Cardiac muscle cell (in vitro differentiated cells and primary cell): ENCODE measurements at regions not wholly inside any gene's neighbourhood (a gene's known extent, or its start where the extent isn't known, plus 50 kb on each side); places are given as distances from the start of the nearest gene placed in this dataset.
"Not testable (repeated sequence)": the region's sequence is repeated elsewhere in the genome, so short reads cannot be mapped to it uniquely, and the experiment has no call there.

Experiments used
- DNase-seq, 2 donors: peaks; one replicate each; pipeline versions ENCODE4 v3.0.0 to v3.0.0-alpha.2; 2010 to 2017; ENCODE audit warnings: low read depth in 1 of 2, low spot score in 1 of 2
- H3K27ac ChIP-seq: fragments of 200-600 bp; sonication (generic); 2 replicates; pipeline ENCODE4 v1.5.1; 2016
- H3K27me3 ChIP-seq: fragments of 200-600 bp; sonication (generic); 2 replicates; pipeline ENCODE4 v1.6.0; 2016; ENCODE audit warnings: control low read depth
- H3K36me3 ChIP-seq: fragments of 200-600 bp; sonication (generic); 2 replicates; pipeline ENCODE4 v1.5.1; 2016; ENCODE audit warnings: control low read depth
- H3K4me1 ChIP-seq: fragments of 200-600 bp; sonication (generic); 2 replicates; pipeline ENCODE4 v1.8.1; 2017; ENCODE audit warnings: low read depth, mild to moderate bottlenecking, mixed run types
- H3K4me3 ChIP-seq: fragments of 200-600 bp; sonication (generic); 2 replicates; pipeline ENCODE4 v1.5.1; 2016; ENCODE audit warnings: mild to moderate bottlenecking
- H3K9me3 ChIP-seq: fragments of 200-600 bp; sonication (generic); 2 replicates; pipeline ENCODE4 v1.5.1; 2017; ENCODE audit warnings: low read depth, mild to moderate bottlenecking, control low read depth
- TF ChIP-seq, protein P1 (sequence below): IDR thresholded peaks from 2 replicates; pipeline ENCODE4 v1.5.1; 2012; ENCODE audit warnings: low read depth, mild to moderate bottlenecking, low read length

DNA sequence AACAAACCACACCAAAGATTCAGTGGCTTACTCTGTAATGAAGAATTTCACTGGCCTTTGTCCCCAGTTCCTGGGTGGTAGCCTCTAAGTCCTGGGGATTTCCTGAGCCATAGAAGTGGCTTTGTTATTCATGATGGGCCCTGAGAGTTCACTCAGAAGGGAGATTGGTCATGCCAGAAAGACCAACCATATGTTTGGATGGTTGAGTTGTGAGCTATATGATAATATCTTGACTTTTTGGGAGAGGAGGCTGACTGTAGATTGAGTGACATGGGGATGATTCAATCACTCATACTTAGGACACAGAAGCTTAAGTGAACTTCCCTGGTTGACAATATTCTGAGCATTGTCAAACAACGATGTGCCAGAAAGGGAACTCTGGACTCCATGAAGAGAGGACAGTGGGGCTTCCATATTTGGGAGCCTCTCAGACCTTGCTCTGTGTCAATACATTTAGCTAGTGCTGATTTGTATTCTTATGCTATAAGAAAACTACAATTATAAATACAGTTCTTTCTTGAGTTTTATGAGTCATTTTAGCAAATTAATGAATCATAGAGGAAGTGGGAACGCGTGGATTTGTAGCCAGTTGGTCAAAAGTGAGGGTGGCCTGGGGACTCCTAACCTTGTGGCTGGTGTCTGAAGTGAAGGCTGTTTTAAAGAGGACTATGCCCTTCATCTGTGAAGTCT lies 392.0 kb downstream of the GBA3 start:
- no peak overlapping the region for H3K4me3 ChIP-seq
- DNase-seq, result no peak
- no peaks in the 10 kb centered on the region for H3K27me3 ChIP-seq
- H3K27ac ChIP-seq, result no peak overlapping the region
- H3K9me3 ChIP-seq, result no peaks in the 10 kb centered on the region
- TF ChIP-seq, protein P1, sequence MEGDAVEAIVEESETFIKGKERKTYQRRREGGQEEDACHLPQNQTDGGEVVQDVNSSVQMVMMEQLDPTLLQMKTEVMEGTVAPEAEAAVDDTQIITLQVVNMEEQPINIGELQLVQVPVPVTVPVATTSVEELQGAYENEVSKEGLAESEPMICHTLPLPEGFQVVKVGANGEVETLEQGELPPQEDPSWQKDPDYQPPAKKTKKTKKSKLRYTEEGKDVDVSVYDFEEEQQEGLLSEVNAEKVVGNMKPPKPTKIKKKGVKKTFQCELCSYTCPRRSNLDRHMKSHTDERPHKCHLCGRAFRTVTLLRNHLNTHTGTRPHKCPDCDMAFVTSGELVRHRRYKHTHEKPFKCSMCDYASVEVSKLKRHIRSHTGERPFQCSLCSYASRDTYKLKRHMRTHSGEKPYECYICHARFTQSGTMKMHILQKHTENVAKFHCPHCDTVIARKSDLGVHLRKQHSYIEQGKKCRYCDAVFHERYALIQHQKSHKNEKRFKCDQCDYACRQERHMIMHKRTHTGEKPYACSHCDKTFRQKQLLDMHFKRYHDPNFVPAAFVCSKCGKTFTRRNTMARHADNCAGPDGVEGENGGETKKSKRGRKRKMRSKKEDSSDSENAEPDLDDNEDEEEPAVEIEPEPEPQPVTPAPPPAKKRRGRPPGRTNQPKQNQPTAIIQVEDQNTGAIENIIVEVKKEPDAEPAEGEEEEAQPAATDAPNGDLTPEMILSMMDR, result no peak
- H3K4me1 ChIP-seq, result no peaks in the 10 kb centered on the region
- no peaks in the 10 kb centered on the region for H3K36me3 ChIP-seq

DNA sequence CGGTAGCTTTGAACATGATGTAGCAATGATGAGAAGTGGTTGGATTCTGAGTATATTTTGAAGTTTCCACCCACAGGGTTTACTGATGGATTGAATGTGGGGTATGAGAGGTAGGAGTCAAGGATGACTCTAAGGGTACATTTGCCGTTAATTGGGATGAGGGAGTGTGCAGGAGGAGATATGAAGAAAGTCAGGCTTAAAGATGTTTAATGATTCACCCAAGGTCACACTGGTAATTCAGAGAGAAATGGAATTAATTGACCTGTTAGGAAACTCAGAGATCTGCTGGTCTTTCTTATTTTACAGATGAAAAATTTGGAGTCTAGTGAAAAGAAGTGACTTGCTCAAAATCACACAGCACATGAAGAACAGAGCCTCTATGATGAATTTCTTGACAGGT lies 390.7 kb downstream of the GBA3 start:
- DNase-seq, result no peak
- Histone ChIP-seq H3K36me3 (no peaks in the 10 kb centered on the region), H3K27ac (no peak overlapping the region), H3K9me3 (no peaks in the 10 kb centered on the region), H3K4me1 (no peaks in the 10 kb centered on the region), H3K27me3 (no peaks in the 10 kb centered on the region), H3K4me3 (no peak overlapping the region)
- TF ChIP-seq, protein P1, result no peak

DNA sequence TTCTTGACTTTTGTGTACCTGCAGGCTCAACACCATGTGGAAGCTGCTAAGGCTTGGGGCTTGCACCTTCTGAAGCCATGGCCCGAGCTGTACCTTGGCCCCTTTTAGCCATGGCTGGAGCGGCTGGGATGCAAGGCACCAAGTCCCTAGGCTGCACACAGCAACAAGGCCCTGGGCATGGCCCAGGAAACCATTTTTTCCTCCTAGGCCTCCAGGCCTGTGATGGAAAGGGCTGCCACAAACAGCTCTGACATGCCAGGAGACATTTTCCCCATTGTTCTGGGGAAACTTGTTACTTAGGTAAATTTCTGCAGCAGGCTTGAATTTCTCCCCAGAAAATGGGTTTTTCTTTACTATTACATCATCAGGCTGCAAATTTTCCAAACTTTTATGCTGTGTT lies 387.4 kb downstream of the GBA3 start:
- H3K36me3 ChIP-seq, H3K4me3 ChIP-seq, H3K27ac ChIP-seq, H3K9me3 ChIP-seq, H3K4me1 ChIP-seq, H3K27me3 ChIP-seq, DNase-seq: not testable (repeated sequence)

DNA sequence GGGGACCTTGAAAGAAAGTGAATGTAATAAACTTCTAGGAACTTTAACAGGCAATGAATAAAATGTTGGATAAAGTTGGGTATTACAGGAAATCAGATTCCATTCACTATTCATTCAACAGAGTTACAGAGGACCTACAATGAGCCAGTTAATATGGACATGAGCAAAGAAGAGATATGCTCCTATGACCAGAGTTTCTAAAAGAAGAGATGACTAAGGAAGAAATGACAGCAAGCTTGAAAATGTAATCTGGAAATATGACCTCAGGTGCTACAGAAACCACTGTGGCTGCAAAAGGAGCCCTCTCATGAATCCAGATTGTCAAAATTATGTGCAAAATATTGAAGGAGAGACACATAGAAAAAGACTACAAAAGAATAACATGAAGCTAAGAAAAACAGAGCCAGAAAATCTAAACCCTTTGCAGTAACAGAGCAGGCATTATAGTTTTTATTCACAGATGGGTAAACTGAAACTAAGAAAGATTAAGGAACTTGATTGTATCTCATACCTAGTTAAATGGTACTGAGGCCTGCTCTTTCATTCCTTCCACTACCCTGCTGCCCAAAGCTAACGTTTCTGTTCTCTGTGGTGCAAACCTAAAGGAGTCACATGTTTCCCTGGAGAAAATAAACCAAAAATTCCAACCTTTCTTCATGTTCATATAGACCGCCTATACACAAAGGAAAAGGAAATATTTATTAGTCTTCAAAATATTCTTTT lies 378.3 kb downstream of the GBA3 start:
- Histone ChIP-seq H3K4me1 (no peaks in the 10 kb centered on the region), H3K27ac (no peak overlapping the region), H3K9me3 (no peaks in the 10 kb centered on the region), H3K36me3 (no peaks in the 10 kb centered on the region), H3K4me3 (no peak overlapping the region), H3K27me3 (peaks cover 5% of the 10 kb centered on the region)
- no peak for DNase-seq
- TF ChIP-seq, protein P1, result no peak

DNA sequence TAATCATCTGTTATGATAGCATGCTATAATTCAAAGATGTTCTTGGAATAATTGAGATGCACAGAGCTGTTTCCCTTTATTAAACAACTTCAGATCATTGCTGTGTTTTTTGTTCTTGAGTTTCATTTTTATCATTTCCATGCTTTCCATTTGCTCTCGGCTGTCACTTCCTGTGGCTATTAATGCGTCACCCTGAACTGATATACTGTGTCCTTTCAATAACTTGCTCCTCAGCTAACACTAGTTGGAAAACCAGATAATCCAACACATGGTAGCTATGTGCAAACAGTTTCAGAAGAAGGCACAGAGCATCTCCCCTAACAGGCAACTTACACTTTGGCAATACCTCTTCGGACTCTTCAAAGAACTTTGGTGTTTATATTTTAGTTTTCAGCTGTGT lies 376.0 kb downstream of the GBA3 start:
- Histone ChIP-seq H3K36me3 (no peaks in the 10 kb centered on the region), H3K27ac (no peak overlapping the region), H3K4me3 (no peak overlapping the region), H3K4me1 (no peaks in the 10 kb centered on the region), H3K9me3 (no peaks in the 10 kb centered on the region), H3K27me3 (no peaks in the 10 kb centered on the region)
- TF ChIP-seq, protein P1, result no peak
- no peak for DNase-seq

DNA sequence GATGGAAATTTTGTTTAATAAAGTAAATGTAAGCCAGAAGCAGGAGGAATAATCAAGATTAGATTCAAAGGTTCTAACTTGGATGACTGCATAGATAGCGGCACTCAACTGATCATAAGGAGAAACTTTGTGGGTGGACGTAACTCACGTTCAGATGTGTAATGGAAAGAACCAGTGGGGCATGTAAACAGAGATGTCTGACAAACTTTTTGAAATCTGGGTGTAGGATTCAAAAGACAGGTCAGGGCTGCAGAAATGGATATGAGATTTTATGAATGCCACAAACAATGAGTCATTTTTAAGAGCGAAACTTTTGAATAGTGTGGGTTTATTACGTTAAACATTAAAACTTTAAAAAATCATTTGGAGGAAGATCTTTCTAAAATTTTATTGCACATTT lies 375.6 kb downstream of the GBA3 start:
- Histone ChIP-seq H3K4me1 (no peaks in the 10 kb centered on the region), H3K27ac (no peak overlapping the region), H3K4me3 (no peak overlapping the region), H3K36me3 (no peaks in the 10 kb centered on the region), H3K27me3 (no peaks in the 10 kb centered on the region), H3K9me3 (no peaks in the 10 kb centered on the region)
- DNase-seq, result no peak
- TF ChIP-seq, protein P1, result no peak
